GM12878 (cell line): ENCODE measurements at regions not wholly inside any gene's neighbourhood (a gene's known extent, or its start where the extent isn't known, plus 50 kb on each side); places are given as distances from the start of the nearest gene placed in this dataset.

Experiments
- CEBPB ChIP-seq, 2 experiments: fragments of 150-350 bp in 1 of 2; IDR thresholded peaks; 2 replicates each; pipeline ENCODE4 v1.6.1; 2012 to 2014; ENCODE audit warnings: low read depth in 2 of 2, low read length in 2 of 2, borderline replicate concordance in 1 of 2, inconsistent platforms in 1 of 2
- CTCF ChIP-seq, 3 experiments: IDR thresholded peaks in 2 of 3; conservative IDR thresholded peaks in 1 of 3; 2 replicates each; pipeline ENCODE4 v1.5.1; 2011; ENCODE audit warnings: low read depth in 3 of 3, low read length in 3 of 3, mild to moderate bottlenecking in 3 of 3, control low read depth in 2 of 3, moderate library complexity in 2 of 3, inconsistent platforms in 1 of 3, mixed read lengths in 1 of 3; ENCODE audit not compliant: control insufficient read depth in 2 of 3, insufficient read depth in 1 of 3; ENCODE audit errors: extremely low read depth in 1 of 3
- EGR1 ChIP-seq, 2 experiments: IDR thresholded peaks; 1 replicate in 1 of 2; 2 replicates in 1 of 2; pipeline ENCODE4 v1.6.1; 2011 to 2012; ENCODE audit warnings: low read depth in 2 of 2, low read length in 2 of 2, borderline replicate concordance in 1 of 2, mild to moderate bottlenecking in 1 of 2, moderate library complexity in 1 of 2
- EZH2 ChIP-seq: IDR thresholded peaks from 2 replicates; pipeline ENCODE4 v1.6.1; 2012; ENCODE audit warnings: low read depth, mild to moderate bottlenecking, control low read depth, inconsistent platforms, low read length, borderline replicate concordance; ENCODE audit not compliant: control insufficient read depth
- HCFC1 ChIP-seq: fragments of 150-350 bp; IDR thresholded peaks from 2 replicates; pipeline ENCODE4 v1.6.1; 2014; ENCODE audit warnings: low read length
- MAX ChIP-seq: IDR thresholded peaks from 2 replicates; pipeline ENCODE4 v1.6.1; 2012; ENCODE audit warnings: low read depth, low read length, improper control_type of control experiment
- PAX5 ChIP-seq: IDR thresholded peaks from 2 replicates; pipeline ENCODE4 v1.6.1; 2011; ENCODE audit warnings: low read depth, low read length, borderline replicate concordance
- SP1 ChIP-seq: IDR thresholded peaks from one replicate; pipeline ENCODE4 v1.6.1; 2011; ENCODE audit warnings: low read depth, low read length
- TCF12 ChIP-seq: IDR thresholded peaks from 2 replicates; pipeline ENCODE4 v1.6.1; 2011; ENCODE audit warnings: low read depth, mild to moderate bottlenecking, low read length
- YY1 ChIP-seq: IDR thresholded peaks from 2 replicates; pipeline ENCODE4 v1.6.1; 2011; ENCODE audit warnings: low read depth, mild to moderate bottlenecking, low read length

GRCh38 chr20:12955611-12956010 is 53.2 kb upstream of the SPTLC3 start:
- TF ChIP-seq SP1 = no peak
- TF ChIP-seq MAX = no peak
- TF ChIP-seq CTCF (IDR thresholded peaks at IDR 0.05 in 2 of 3, conservative IDR thresholded peaks at IDR 0.05 in 1 of 3; ENCODE audit: control insufficient read depth in 2 of 3, extremely low read depth in 1 of 3, insufficient read depth in 1 of 3, low read depth in 3 of 3, low read length in 3 of 3) = no peak
- no peak for TF ChIP-seq HCFC1
- no peak for TF ChIP-seq TCF12
- no peak for TF ChIP-seq PAX5
- no peak for TF ChIP-seq CEBPB (IDR thresholded peaks at IDR 0.05; ENCODE audit: borderline replicate concordance in 1 of 2, low read depth in 2 of 2, low read length in 2 of 2)
- TF ChIP-seq EGR1 (IDR thresholded peaks at IDR 0.05; ENCODE audit: borderline replicate concordance in 1 of 2, low read depth in 2 of 2, low read length in 2 of 2) = no peak
- no peak for TF ChIP-seq YY1
- TF ChIP-seq EZH2 = no peak
